PC-9 (cell line): ENCODE measurements at regions not wholly inside any gene's neighbourhood (a gene's known extent, or its start where the extent isn't known, plus 50 kb on each side); places are given as distances from the start of the nearest gene placed in this dataset.

ENCODE experiments used
- BruUV-seq: library from RNA; stranded (reverse); fragments of 400-500 nt; replicated peaks from 2 replicates; lab custom pipeline; 2021; lab: Mats Ljungman, UMichigan
- CTCF ChIA-PET: fragments of 300-600 bp; sonication (Branson Sonifier 250); formaldehyde crosslinking; loops from one replicate; lab custom pipeline; 2022; ENCODE audit warnings: antibody characterized with exemption; lab: Charles Lee
- POLR2A ChIA-PET: fragments of 300-600 bp; sonication (Branson Sonifier 250); formaldehyde crosslinking; loops from one replicate; lab custom pipeline; 2022; ENCODE audit warnings: antibody characterized with exemption; ENCODE audit not compliant: unreplicated experiment; lab: Charles Lee
- DNase-seq, 2 experiments: peaks; one replicate each; pipeline versions ENCODE4 v3.0.0 to v3.0.0-alpha.2; 2015 to 2022; ENCODE audit warnings: mixed read lengths in 1 of 2
- H2AFZ ChIP-seq: fragments of 200-600 bp; sonication (generic); 2 replicates; pipeline ENCODE4 v1.8.1; 2017; ENCODE audit warnings: antibody characterized with exemption
- H3F3A ChIP-seq: fragments of 200-600 bp; sonication (generic); 2 replicates; pipeline ENCODE4 v1.8.1; 2017; ENCODE audit warnings: antibody characterized with exemption, mild to moderate bottlenecking, low read depth; ENCODE audit not compliant: insufficient read depth
- H3K27ac ChIP-seq: fragments of 200-600 bp; sonication (generic); 2 replicates; pipeline ENCODE4 v1.6.1; 2016; ENCODE audit warnings: mixed run types
- H3K27me3 ChIP-seq: fragments of 200-600 bp; sonication (generic); 2 replicates; pipeline ENCODE4 v1.6.1; 2016; ENCODE audit warnings: low read depth, mixed run types; ENCODE audit not compliant: insufficient read depth
- H3K36me3 ChIP-seq: fragments of 200-600 bp; sonication (generic); 2 replicates; pipeline ENCODE4 v1.6.1; 2016; ENCODE audit warnings: low read depth, mixed run types
- H3K4me1 ChIP-seq: fragments of 200-600 bp; sonication (generic); replicated peaks from 2 replicates; pipeline ENCODE4 v1.6.1; 2016; ENCODE audit warnings: mixed run types; ENCODE audit not compliant: insufficient read depth
- H3K4me2 ChIP-seq: fragments of 200-600 bp; sonication (generic); 2 replicates; pipeline ENCODE4 v1.6.1; 2017; ENCODE audit warnings: mixed run types
- H3K4me3 ChIP-seq: fragments of 200-600 bp; sonication (generic); 2 replicates; pipeline ENCODE4 v1.6.1; 2016; ENCODE audit warnings: mixed run types
- H3K79me2 ChIP-seq: fragments of 200-600 bp; sonication (generic); 2 replicates; pipeline ENCODE4 v1.6.1; 2017; ENCODE audit warnings: low read depth, mixed run types
- H3K9me2 ChIP-seq: fragments of 200-600 bp; sonication (generic); 2 replicates; pipeline ENCODE4 v1.8.1; 2017; ENCODE audit warnings: mild to moderate bottlenecking; ENCODE audit not compliant: insufficient read depth
- H3K9me3 ChIP-seq: fragments of 200-600 bp; sonication (generic); 2 replicates; pipeline ENCODE4 v1.8.1; 2016; ENCODE audit warnings: low read depth; ENCODE audit not compliant: insufficient read depth
- H4K20me1 ChIP-seq: fragments of 200-600 bp; sonication (generic); 2 replicates; pipeline ENCODE4 v1.8.1; 2017; ENCODE audit not compliant: insufficient read depth
- CTCF ChIP-seq: fragments of 200-600 bp; sonication (generic); conservative IDR thresholded peaks from 2 replicates; pipeline ENCODE4 v1.6.1; 2017; ENCODE audit warnings: mixed run types, antibody characterized with exemption, mild to moderate bottlenecking, moderate library complexity
- EZH2 ChIP-seq: fragments of 200-600 bp; sonication (generic); IDR thresholded peaks from 2 replicates; pipeline ENCODE4 v1.8.0; 2017; ENCODE audit warnings: antibody characterized with exemption, low read depth
- intact Hi-C: fragments of 100-400 bp; cut with micrococcal nuclease; formaldehyde crosslinking; loops from one replicate; pipeline ENCODE4 v1.10.0; 2022; ENCODE audit not compliant: unreplicated experiment

DNA sequence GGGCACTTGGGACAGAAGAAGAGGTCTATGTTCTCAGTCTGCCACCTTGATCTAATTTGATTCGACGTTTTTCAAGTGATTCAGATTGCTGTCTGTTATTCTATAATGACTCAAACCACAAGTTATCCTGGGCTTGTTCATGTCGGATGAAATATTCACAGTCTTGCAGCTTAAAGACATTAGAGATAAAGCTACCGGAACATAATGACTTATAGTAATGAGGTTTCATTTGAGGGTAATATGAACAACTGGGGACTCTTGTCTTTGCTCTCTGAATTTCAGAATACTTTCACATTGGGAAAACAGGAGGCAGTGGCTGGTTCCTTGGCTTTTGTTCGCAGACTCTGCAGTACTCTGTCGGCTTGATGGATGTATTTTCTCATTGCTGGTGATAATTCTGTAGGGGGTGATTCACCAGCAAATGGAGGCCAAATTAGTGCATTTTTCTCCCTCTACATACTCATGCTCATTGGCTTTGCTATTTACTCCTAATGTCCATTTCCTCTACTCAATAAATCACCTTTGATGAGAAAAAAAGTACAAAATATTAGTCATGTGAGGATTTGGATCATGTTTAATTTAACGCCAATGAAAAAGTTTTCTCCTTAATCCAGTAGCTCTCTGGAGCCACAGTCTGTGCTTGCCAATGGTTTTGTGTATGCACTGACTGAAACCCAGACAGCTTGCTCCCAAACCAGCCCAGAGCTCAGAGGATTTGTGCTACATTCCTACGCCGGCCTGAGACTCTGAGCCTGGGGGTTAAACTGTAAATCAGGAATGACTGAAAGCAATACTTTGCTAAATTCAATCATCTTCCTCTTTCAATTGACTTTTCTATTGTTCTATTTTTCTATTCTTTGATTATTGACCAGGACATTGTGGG is 154.7 kb upstream of the ANKH start:
- ChIA-PET CTCF (no interaction called here), POLR2A (no interaction called here)
- H3K27me3 ChIP-seq, result no peaks in the 10 kb centered on the region
- TF ChIP-seq EZH2 (no peak), CTCF (no peak)
- no peaks in the 10 kb centered on the region for H3K36me3 ChIP-seq
- DNase-seq, result no peak
- H3K4me2 ChIP-seq, result no peak overlapping the region
- no peaks in the 10 kb centered on the region for H3F3A ChIP-seq
- H3K4me1 ChIP-seq, result no peaks in the 10 kb centered on the region
- intact Hi-C loops, result no loop called here
- no peaks in the 10 kb centered on the region for H3K9me3 ChIP-seq
- no peak overlapping the region for H2AFZ ChIP-seq
- no peaks in the 10 kb centered on the region for H3K9me2 ChIP-seq
- no peaks in the 10 kb centered on the region for H3K79me2 ChIP-seq
- no peak overlapping the region for H3K27ac ChIP-seq
- BruUV-seq, result no TSS peak
- no peak overlapping the region for H3K4me3 ChIP-seq
- no peaks in the 10 kb centered on the region for H4K20me1 ChIP-seq

GRCh38 chr5:15023846-15024245 is 152.3 kb upstream of the ANKH start:
- no peaks in the 10 kb centered on the region for H3K9me2 ChIP-seq
- H3F3A ChIP-seq, result no peaks in the 10 kb centered on the region
- intact Hi-C loops, result no loop called here
- TF ChIP-seq EZH2 (no peak), CTCF (no peak)
- ChIA-PET CTCF (interaction anchor here (0.6 kb wide), 1 partner anchor 197 kb away, joined by 3 read pairs; no protein-coding TSS in a partner anchor), POLR2A (no interaction called here)
- H3K4me1 ChIP-seq, result no peaks in the 10 kb centered on the region
- H3K4me3 ChIP-seq, result no peak overlapping the region
- H3K4me2 ChIP-seq, result no peak overlapping the region
- no peaks in the 10 kb centered on the region for H3K36me3 ChIP-seq
- H3K9me3 ChIP-seq, result no peaks in the 10 kb centered on the region
- H2AFZ ChIP-seq, result no peak overlapping the region
- H3K27ac ChIP-seq, result no peak overlapping the region
- DNase-seq, result no peak
- H4K20me1 ChIP-seq, result no peaks in the 10 kb centered on the region
- BruUV-seq, result no TSS peak
- no peaks in the 10 kb centered on the region for H3K27me3 ChIP-seq
- H3K79me2 ChIP-seq, result no peaks in the 10 kb centered on the region

GRCh38 chr5:15023266-15023665 is 151.7 kb upstream of the ANKH start:
- Histone ChIP-seq H3K79me2 (no peaks in the 10 kb centered on the region), H3K4me3 (no peak overlapping the region), H3K9me2 (no peaks in the 10 kb centered on the region), H2AFZ (no peak overlapping the region), H3F3A (no peaks in the 10 kb centered on the region), H3K4me1 (no peaks in the 10 kb centered on the region), H3K9me3 (no peaks in the 10 kb centered on the region), H3K27me3 (no peaks in the 10 kb centered on the region), H3K27ac (no peak overlapping the region), H3K4me2 (no peak overlapping the region), H4K20me1 (no peaks in the 10 kb centered on the region), H3K36me3 (no peaks in the 10 kb centered on the region)
- intact Hi-C loops, result no loop called here
- CTCF ChIA-PET, result no interaction called here
- POLR2A ChIA-PET, result no interaction called here
- TF ChIP-seq CTCF (no peak), EZH2 (no peak)
- no TSS peak for BruUV-seq
- no peak for DNase-seq
